IgD-negative memory B cell (primary cell): ENCODE measurements at regions not wholly inside any gene's neighbourhood (a gene's known extent, or its start where the extent isn't known, plus 50 kb on each side); places are given as distances from the start of the nearest gene placed in this dataset.

ENCODE experiments used
- H3K27ac Mint-ChIP-seq, 3 donors: one replicate each; pipeline ENCODE4 v1.8.0; 2020 to 2022; ENCODE audit warnings: mild to moderate bottlenecking in 3 of 3, mixed read lengths in 3 of 3, moderate library complexity in 1 of 3
- H3K27me3 Mint-ChIP-seq: one replicate; pipeline ENCODE4 v1.8.0; 2021; ENCODE audit warnings: mixed read lengths
- H3K36me3 Mint-ChIP-seq: one replicate; pipeline ENCODE4 v1.8.0; 2020; ENCODE audit warnings: mild to moderate bottlenecking, mixed read lengths
- H3K4me1 Mint-ChIP-seq, 3 donors: one replicate each; pipeline ENCODE4 v1.8.0; 2020 to 2022; ENCODE audit warnings: mixed read lengths in 3 of 3, mild to moderate bottlenecking in 1 of 3
- H3K4me3 Mint-ChIP-seq, 4 donors: one replicate each; pipeline ENCODE4 v1.8.0; 2020 to 2022; ENCODE audit warnings: mild to moderate bottlenecking in 4 of 4, mixed read lengths in 4 of 4, moderate library complexity in 3 of 4
- H3K9me3 Mint-ChIP-seq, 3 donors: one replicate each; pipeline ENCODE4 v1.8.0; 2020 to 2021; ENCODE audit warnings: mixed read lengths in 3 of 3, mild to moderate bottlenecking in 1 of 3

DNA sequence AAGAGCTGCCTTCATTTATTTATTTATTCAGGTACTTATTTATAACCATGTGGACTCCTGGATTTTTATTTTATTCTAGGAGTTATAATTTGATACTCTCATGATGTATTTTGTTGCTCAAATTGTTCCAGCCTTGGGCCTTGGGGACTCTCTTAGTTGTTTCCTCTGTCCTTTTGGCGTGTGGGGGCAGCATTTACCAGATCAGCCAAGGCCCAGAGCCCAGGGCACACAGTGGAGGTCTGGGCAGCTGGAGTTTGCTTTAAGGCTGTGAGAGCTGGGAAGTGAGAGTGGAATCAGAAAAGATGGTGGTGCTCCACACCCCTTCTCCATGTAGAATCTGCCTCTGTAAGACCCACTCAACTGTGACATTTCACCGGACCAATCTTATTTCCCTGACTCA, 398.9 kb downstream of the RPS24 start:
- no peaks in the 10 kb centered on the region for H3K4me1 Mint-ChIP-seq
- H3K27me3 Mint-ChIP-seq, result peaks cover 17% of the 10 kb centered on the region
- H3K27ac Mint-ChIP-seq, result no peak overlapping the region
- H3K36me3 Mint-ChIP-seq, result no peaks in the 10 kb centered on the region
- peaks cover 0 to 1% (median 0%) of the 10 kb centered on the region in 3 donors for H3K9me3 Mint-ChIP-seq
- no peak overlapping the region for H3K4me3 Mint-ChIP-seq

- no peak overlapping the region for H3K27ac Mint-ChIP-seq
- no peak overlapping the region for H3K4me3 Mint-ChIP-seq
- peaks cover 0 to 1% (median 0%) of the 10 kb centered on the region in 3 donors for H3K9me3 Mint-ChIP-seq
- H3K27me3 Mint-ChIP-seq, result peaks cover 17% of the 10 kb centered on the region
- H3K36me3 Mint-ChIP-seq, result no peaks in the 10 kb centered on the region
- H3K4me1 Mint-ChIP-seq, result no peaks in the 10 kb centered on the region
Measured at GRCh38 chr10:78433076-78433595, 399.5 kb downstream of the RPS24 start.

DNA sequence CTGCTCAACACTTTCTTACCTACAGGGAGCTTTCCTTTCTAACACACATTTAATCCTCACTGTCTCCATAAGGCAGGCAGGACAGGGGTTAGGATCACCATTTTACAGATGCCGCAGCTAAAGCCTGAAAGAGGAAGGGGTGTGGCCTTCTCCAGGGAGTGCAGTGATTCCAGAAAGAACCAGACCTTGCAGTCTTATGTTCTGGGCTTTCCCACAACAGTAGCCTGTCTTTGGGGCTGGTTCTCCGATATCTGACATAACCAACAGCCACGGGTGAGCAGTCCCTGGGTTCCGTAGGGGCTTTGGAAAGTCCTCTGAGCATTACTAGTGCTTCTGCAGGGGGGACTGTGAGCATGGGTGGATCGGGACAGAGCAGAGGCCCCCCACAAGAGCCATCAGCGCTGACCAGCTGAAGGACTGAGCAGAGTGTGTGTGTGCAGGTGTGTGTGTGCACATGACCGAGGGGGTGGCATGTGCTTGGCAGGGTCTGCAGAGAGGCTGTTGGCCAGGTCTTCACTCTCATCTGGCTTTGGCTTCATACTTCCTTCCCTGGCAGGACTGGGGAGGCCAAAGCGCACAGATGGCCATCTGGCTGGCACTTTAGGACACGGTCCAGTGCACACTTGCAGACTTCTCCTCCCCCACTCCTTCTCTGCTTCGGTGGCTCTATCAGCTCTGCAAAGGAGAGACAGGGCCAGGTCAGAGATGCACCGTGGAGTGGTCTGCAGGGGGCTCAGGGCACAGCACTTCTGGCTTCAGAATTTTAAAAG, 400.3 kb downstream of the RPS24 start:
- Mint-ChIP-seq H3K27me3 (peaks cover 19% of the 10 kb centered on the region), H3K4me3 (no peak overlapping the region), H3K27ac (no peak overlapping the region), H3K4me1 (no peaks in the 10 kb centered on the region), H3K9me3 (peaks cover 0 to 1% (median 0%) of the 10 kb centered on the region in 3 donors), H3K36me3 (no peaks in the 10 kb centered on the region)

DNA sequence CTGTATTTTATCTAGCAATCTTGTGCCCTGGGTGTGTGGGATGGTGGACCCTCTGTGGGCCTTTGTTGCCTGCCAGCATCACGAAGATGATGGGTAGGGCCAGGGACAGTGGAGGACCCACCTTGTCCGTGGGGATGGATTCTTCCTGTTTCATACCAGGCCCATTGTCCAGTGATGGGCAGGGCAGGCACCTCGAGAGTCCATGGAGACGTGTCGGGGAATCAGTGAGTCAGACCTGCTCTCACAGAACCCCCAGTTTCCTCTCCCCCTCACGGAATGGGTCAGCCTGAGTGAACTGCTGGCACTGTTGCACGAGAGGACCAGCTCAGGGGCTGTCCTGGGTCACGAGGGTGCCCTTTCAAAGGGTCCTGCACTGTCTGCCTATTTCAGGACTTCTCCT, 401.2 kb downstream of the RPS24 start:
- Mint-ChIP-seq H3K27ac (no peak overlapping the region), H3K36me3 (no peaks in the 10 kb centered on the region), H3K27me3 (peaks cover 16% of the 10 kb centered on the region), H3K9me3 (no peaks in the 10 kb centered on the region), H3K4me1 (no peaks in the 10 kb centered on the region), H3K4me3 (no peak overlapping the region)

- Mint-ChIP-seq H3K36me3 (no peaks in the 10 kb centered on the region), H3K9me3 (no peaks in the 10 kb centered on the region), H3K4me1 (no peaks in the 10 kb centered on the region), H3K27me3 (peaks cover 16% of the 10 kb centered on the region), H3K27ac (peak overlapping the region in 1 of 3 donors; percentile 88), H3K4me3 (no peak overlapping the region)
Measured at GRCh38 chr10:78435484-78436221, 402.0 kb downstream of the RPS24 start.

DNA sequence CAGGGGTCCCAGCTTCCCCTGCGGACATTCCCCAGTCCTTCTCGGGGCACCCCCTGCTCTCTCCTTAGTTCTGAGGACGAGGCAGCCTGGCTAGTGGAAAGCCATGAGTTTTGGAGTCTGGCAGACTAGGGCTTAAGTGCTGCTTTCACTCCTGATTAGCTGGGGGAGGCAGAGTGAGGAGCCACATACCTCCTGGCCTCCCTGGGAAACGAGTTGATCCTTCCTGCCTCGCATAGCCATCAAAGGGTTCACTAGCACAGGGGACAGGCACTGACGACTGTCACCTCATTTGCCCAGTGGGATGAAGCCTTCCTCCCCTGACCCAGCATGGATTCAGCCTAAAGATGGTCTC, 402.5 kb downstream of the RPS24 start:
- H3K27me3 Mint-ChIP-seq, result peaks cover 16% of the 10 kb centered on the region
- no peaks in the 10 kb centered on the region for H3K9me3 Mint-ChIP-seq

DNA sequence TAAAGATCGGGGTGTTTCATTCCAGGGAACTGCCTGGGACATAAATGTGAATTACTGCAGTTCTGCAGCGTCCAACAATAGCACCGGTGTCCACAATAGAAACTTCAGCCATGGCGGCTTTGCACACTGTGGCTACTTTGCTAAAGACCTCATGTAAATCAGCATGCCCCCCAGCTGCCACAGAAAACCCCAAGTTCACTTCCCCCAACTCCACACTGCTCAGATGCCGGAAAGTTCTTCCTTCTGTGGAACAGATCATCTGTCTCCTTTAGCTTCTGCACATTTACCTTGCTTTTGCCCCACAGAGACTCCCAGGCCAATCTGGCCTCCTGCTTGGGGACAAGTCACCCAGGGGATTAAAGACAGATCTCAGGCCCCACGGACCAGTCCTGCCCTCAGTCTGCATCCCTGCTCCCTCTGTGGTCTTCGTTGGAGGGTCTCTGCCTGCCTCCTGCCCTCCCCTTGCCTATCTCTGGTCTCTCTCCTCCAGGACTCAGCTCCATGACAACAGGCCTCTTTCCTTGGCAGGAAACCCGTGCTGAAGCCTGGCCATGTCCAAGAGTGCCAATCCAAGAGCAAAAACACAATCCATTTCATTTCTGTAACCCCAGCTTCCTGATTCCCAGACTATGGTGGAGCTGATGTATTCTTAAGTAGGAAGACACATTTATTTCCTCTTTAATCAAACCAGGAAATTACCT, 403.2 kb downstream of the RPS24 start:
- Mint-ChIP-seq H3K27me3 (peaks cover 12% of the 10 kb centered on the region), H3K4me3 (no peak overlapping the region), H3K9me3 (no peaks in the 10 kb centered on the region), H3K4me1 (no peaks in the 10 kb centered on the region), H3K36me3 (no peaks in the 10 kb centered on the region), H3K27ac (no peak overlapping the region)

More for the DNA sequence above, 402.5 kb downstream of the RPS24 start:
- H3K36me3 Mint-ChIP-seq, result no peaks in the 10 kb centered on the region
- no peak overlapping the region for H3K4me3 Mint-ChIP-seq
- H3K27ac Mint-ChIP-seq, result peak overlapping the region in 1 of 3 donors; percentile 88
- H3K4me1 Mint-ChIP-seq, result no peaks in the 10 kb centered on the region

DNA sequence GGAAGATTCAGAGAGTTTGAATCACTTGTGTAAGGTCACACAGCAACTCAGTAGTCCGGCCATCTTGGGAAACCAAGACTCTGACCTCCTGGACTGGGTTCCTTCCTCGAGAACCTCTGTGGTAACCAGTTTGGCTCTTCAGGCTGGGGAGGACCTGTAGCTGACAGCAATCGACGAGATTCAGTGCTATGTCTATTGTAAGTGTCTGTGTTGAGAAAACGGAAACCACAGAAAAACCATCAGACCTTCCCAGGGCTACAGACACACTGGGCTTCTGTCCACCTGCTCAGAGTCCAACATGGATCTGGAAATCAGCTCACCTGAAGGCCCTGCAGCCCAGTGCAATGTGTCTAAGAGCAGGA, 403.7 kb downstream of the RPS24 start:
- Mint-ChIP-seq H3K36me3 (no peaks in the 10 kb centered on the region), H3K4me3 (no peak overlapping the region), H3K9me3 (no peaks in the 10 kb centered on the region), H3K4me1 (no peaks in the 10 kb centered on the region), H3K27ac (no peak overlapping the region), H3K27me3 (peaks cover 12% of the 10 kb centered on the region)

DNA sequence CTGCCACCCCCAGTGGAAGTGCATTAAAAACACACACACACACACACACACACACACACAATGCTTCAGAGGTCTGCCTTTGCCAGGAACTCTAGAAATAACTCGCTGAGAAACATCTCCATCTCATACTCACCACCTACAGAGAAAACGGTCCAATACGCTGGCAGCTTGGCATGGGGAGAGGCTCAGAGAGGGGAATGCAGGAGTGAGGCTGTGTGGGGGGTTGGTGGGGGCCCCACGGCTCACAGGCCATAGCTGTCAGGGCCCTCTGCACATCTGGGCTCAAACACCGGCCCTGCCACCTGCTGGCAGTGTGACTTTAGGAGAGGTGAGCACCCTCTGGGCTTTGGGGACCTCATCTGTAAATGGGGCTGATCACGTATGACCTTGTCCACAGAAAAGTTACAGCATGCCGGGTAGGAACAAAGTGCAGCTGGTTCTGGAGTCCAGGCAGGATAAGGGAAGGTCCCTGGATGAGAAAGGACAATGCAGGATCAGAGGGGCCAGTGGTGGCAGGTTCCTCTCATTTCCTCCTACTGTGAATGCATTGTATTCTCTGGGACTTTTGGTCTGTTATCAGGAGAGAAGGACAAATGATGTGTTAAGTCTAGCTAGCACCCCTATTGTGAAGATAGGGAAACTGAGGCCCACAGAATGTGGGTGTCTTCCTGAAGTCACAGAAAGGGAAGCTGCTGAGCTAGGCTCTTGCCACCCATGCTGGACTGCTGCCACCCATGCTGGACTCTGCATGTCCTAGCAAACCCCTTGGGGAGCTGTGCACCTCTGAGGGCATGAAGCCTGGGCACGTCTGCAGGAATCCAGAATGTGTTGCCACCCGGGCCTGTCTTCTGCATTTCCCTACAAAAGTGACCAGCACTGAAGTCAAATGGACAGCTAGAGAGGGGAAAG, 404.6 kb downstream of the RPS24 start:
- peaks cover 12% of the 10 kb centered on the region for H3K27me3 Mint-ChIP-seq
- H3K36me3 Mint-ChIP-seq, result no peaks in the 10 kb centered on the region
- no peak overlapping the region for H3K27ac Mint-ChIP-seq
- H3K4me3 Mint-ChIP-seq, result peak overlapping the region in 1 of 4 donors; percentile 12
- no peaks in the 10 kb centered on the region for H3K4me1 Mint-ChIP-seq
- no peaks in the 10 kb centered on the region for H3K9me3 Mint-ChIP-seq

DNA sequence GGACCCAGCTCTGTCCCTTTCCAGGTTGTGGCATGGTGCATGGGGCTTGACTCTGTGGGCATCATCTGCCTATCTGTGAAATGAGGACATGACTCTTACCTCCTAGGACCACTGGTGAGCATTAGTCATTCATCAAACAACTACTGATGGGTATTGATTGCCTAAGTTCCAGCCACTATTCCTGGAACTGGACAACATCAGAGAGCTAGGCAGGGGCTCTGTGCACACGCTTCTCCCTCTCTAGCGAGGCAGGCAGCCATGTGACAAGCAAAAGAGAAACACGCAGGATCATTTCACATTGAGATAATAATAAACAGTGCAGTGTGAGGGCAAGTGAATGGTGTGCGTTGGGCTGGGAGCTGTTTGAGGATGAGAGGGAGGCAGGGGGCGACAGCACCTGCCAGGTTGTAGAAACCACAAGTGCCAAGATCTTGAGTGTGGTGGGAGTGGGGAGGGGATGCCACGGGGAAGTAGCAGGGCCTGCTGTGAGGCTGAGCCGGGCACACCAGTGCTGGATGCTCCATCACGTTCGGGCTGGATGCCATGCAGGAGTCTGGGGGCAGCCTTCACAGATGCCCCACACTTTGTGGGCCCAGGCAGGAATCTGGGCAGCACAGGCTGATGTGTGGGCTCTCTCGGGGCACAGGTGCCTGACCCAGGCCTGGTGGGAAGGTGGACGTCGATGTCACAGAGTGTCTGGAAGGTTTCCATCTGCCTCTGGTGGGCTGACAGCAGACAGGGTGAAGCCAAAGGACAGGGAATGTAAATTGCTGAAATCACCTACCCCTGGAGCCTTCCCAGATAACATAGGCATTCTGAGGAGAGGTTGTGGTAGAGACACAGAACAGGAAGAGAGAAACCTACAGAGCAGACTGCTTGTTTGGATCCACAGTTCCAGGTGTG, 405.5 kb downstream of the RPS24 start:
- Mint-ChIP-seq H3K27me3 (peaks cover 11% of the 10 kb centered on the region), H3K4me3 (no peak overlapping the region), H3K27ac (no peak overlapping the region), H3K36me3 (no peaks in the 10 kb centered on the region), H3K9me3 (no peaks in the 10 kb centered on the region), H3K4me1 (no peaks in the 10 kb centered on the region)

DNA sequence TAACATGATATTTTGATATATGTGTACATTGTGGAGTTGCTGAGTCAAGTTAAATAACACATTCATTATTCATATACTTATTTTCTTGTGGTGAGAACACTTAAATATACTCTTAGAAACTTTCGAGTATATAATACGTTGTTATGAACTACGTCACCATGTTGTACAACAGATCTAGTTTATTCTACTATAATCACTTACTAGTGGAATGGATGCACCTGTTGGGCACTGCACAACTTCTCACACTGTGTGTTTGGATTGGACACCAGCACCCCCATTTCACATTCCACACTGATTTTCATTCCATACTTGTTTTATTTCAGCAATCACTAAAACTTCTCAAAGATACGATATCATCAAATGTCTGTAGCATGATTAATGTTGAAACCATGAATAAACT, 407.3 kb downstream of the RPS24 start:
- H3K4me1 Mint-ChIP-seq, result no peaks in the 10 kb centered on the region
- no peak overlapping the region for H3K27ac Mint-ChIP-seq
- no peaks in the 10 kb centered on the region for H3K9me3 Mint-ChIP-seq
- no peak overlapping the region for H3K4me3 Mint-ChIP-seq
- H3K36me3 Mint-ChIP-seq, result no peaks in the 10 kb centered on the region
- H3K27me3 Mint-ChIP-seq, result peaks cover 10% of the 10 kb centered on the region

DNA sequence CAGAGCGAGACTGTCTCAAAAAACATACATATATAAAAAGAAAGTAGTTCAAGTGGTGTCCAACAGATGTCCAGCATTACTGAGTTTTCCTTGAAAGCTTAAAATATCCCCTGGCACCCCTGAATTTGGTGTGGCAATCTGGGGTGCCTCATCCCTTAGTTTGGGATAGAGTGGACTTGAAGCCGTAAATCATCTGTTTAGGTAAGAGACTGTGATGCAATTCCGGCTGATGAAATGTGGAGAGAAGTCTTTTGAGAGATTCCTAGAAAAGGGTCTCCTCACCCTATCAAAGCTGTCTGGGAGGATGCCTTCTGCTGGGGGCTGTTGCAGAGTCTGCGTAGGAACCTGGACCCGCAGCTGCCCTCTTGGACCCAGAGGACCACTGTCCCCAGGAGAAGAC, 408.0 kb downstream of the RPS24 start:
- Mint-ChIP-seq H3K4me3 (no peak overlapping the region), H3K9me3 (no peaks in the 10 kb centered on the region), H3K36me3 (no peaks in the 10 kb centered on the region), H3K4me1 (no peaks in the 10 kb centered on the region), H3K27ac (no peak overlapping the region), H3K27me3 (peaks cover 8% of the 10 kb centered on the region)

- H3K36me3 Mint-ChIP-seq, result no peaks in the 10 kb centered on the region
- H3K27me3 Mint-ChIP-seq, result peaks cover 8% of the 10 kb centered on the region
- no peak overlapping the region for H3K27ac Mint-ChIP-seq
Measured at GRCh38 chr10:78442836-78443550, 409.3 kb downstream of the RPS24 start.

More at GRCh38 chr10:78442836-78443550, 409.3 kb downstream of the RPS24 start:
- no peaks in the 10 kb centered on the region for H3K9me3 Mint-ChIP-seq
- no peak overlapping the region for H3K4me3 Mint-ChIP-seq
- no peaks in the 10 kb centered on the region for H3K4me1 Mint-ChIP-seq
